ENCODE measurements at regions not wholly inside any gene's neighbourhood (a gene's known extent, or its start where the extent isn't known, plus 50 kb on each side); places are given as distances from the start of the nearest gene placed in this dataset.

DNA sequence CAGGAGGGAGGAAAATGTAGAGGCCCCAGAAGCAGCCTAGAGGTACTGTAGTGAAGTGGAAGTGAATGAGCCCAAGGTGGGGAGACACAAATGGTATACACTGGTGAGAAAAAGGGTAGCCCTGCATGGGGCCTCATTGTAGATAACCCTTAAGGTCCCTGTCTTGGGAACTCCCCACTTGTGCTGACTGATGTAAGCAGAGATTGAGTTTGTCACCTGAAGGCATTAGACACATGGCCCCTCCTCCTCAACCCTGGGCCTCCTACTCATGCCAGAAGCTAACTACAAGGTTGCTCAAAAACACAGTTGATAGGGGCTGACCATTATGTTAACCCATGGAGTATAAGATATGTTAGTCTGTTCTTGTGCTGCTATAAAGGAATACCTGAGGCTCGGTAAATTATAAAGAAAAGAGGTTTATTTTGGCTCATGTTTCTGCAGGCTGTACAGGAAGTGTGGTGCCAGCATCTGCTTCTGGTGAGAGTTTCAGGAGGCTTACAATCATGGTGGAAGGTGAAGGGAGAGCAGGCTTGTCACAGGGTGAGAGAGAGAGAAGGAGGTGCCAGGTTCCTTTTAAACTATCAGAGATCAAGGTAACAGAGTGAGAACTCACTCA is 84.6 kb upstream of the RNU6-1 start:
- Histone ChIP-seq H3K9me2 (replicated peaks; ENCODE audit: insufficient read depth, low read length) (no peaks in the 10 kb centered on the region), H3F3A (ENCODE audit: insufficient read depth, low read length) (no peaks in the 10 kb centered on the region), H3K36me3 (replicated peaks; ENCODE audit: insufficient read depth, low read length) (no peaks in the 10 kb centered on the region), H3K79me2 (ENCODE audit: low read length) (no peaks in the 10 kb centered on the region), H3K4me3 (ENCODE audit: low read length) (no peak overlapping the region), H3K9me3 (replicated peaks; ENCODE audit: insufficient read depth, low read length) (no peaks in the 10 kb centered on the region), H3K4me2 (ENCODE audit: low read depth, low read length) (no peak overlapping the region), H2AFZ (ENCODE audit: low read length) (no peak overlapping the region), H3K4me1 (ENCODE audit: low read length) (no peaks in the 10 kb centered on the region), H3K9ac (ENCODE audit: low read length) (no peak overlapping the region), H4K20me1 (ENCODE audit: insufficient read depth, low read length) (no peaks in the 10 kb centered on the region), H3K27me3 (replicated peaks; ENCODE audit: insufficient read depth, low read length) (no peaks in the 10 kb centered on the region), H3K27ac (ENCODE audit: low read length) (no peak overlapping the region)
- DNase-seq, result no peak
- no peak for TF ChIP-seq EZH2 (optimal IDR thresholded peaks at IDR 0.05; ENCODE audit: low read depth, low read length)
- TF ChIP-seq, protein P1, sequence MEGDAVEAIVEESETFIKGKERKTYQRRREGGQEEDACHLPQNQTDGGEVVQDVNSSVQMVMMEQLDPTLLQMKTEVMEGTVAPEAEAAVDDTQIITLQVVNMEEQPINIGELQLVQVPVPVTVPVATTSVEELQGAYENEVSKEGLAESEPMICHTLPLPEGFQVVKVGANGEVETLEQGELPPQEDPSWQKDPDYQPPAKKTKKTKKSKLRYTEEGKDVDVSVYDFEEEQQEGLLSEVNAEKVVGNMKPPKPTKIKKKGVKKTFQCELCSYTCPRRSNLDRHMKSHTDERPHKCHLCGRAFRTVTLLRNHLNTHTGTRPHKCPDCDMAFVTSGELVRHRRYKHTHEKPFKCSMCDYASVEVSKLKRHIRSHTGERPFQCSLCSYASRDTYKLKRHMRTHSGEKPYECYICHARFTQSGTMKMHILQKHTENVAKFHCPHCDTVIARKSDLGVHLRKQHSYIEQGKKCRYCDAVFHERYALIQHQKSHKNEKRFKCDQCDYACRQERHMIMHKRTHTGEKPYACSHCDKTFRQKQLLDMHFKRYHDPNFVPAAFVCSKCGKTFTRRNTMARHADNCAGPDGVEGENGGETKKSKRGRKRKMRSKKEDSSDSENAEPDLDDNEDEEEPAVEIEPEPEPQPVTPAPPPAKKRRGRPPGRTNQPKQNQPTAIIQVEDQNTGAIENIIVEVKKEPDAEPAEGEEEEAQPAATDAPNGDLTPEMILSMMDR (IDR thresholded peaks at IDR 0.05; ENCODE audit: low read length), result no peak
- no peak for TF ChIP-seq EZH2phosphoT487 (IDR thresholded peaks at IDR 0.05; ENCODE audit: low read length)

DNA sequence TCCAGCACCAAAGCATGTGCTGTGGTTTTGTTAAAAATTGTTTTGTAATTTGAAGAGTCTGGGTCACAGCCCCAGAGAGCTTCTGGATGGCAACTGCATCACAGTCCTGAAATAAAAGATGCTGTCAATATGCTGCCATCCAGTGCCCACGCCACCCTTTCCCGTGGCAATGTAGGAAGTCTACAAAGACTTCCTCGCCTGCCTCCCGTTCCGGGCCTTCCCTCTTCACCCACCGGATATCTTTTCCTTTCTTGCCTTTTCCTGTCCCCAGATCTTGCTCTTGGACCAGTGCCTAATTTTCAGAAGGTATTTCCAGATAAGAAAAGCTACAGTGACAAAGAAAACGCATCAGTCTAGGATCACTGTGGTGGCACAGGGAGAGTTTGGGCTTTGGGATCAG is 85.3 kb upstream of the RNU6-1 start:
- no peak overlapping the region for H3K4me3 ChIP-seq (ENCODE audit: low read length)
- H3K79me2 ChIP-seq (ENCODE audit: low read length), result no peaks in the 10 kb centered on the region
- H3K4me2 ChIP-seq (ENCODE audit: low read depth, low read length), result no peak overlapping the region
- H3K27ac ChIP-seq (ENCODE audit: low read length), result no peak overlapping the region
- H2AFZ ChIP-seq (ENCODE audit: low read length), result no peak overlapping the region
- no peak overlapping the region for H3K9ac ChIP-seq (ENCODE audit: low read length)
- TF ChIP-seq EZH2 (optimal IDR thresholded peaks at IDR 0.05; ENCODE audit: low read depth, low read length) (no peak), EZH2phosphoT487 (IDR thresholded peaks at IDR 0.05; ENCODE audit: low read length) (no peak)
- TF ChIP-seq, protein P1 (IDR thresholded peaks at IDR 0.05; ENCODE audit: low read length), result no peak
- no peaks in the 10 kb centered on the region for H3K9me2 ChIP-seq (replicated peaks; ENCODE audit: insufficient read depth, low read length)
- no peak for DNase-seq
- no peaks in the 10 kb centered on the region for H3K27me3 ChIP-seq (replicated peaks; ENCODE audit: insufficient read depth, low read length)
- no peaks in the 10 kb centered on the region for H3F3A ChIP-seq (ENCODE audit: insufficient read depth, low read length)
- no peaks in the 10 kb centered on the region for H3K4me1 ChIP-seq (ENCODE audit: low read length)
- H3K9me3 ChIP-seq (replicated peaks; ENCODE audit: insufficient read depth, low read length), result no peaks in the 10 kb centered on the region
- no peaks in the 10 kb centered on the region for H3K36me3 ChIP-seq (replicated peaks; ENCODE audit: insufficient read depth, low read length)
- no peaks in the 10 kb centered on the region for H4K20me1 ChIP-seq (ENCODE audit: insufficient read depth, low read length)

DNA sequence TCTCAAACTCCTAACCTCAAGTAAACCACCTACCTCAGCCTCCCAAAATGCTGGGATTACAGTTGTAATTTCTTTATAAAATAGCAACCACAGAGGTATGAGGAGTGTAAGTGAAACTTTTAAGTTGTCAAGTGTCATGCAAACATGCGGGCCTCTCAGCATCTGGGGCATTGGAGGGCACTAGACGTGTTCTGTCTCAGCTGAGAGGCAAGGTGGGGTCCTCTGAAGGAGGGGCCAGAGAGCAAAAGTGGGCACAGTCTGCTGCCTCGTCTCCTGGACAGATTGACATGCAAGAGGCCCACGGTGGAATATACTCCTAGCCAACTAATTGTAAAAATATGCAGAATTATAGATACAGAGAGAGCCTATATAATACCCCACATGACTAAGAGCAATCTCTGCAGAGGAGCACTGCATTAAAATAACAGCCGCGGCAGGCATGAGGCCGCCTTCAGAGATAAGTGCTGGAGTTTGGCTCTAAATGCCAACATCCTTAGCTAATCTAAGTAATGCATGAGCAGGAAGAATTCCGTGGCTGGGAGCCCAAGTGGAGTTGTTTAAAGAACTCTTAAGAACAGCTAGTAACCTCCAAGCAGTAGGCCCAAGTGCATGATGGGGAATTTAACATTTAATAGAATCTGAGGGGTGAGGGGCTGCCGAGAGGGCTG is 87.8 kb upstream of the RNU6-1 start:
- Histone ChIP-seq H3K79me2 (ENCODE audit: low read length) (no peaks in the 10 kb centered on the region), H3K27ac (ENCODE audit: low read length) (no peak overlapping the region), H4K20me1 (ENCODE audit: insufficient read depth, low read length) (no peaks in the 10 kb centered on the region), H2AFZ (ENCODE audit: low read length) (no peak overlapping the region), H3K4me1 (ENCODE audit: low read length) (no peaks in the 10 kb centered on the region), H3K27me3 (replicated peaks; ENCODE audit: insufficient read depth, low read length) (no peaks in the 10 kb centered on the region), H3K9me3 (replicated peaks; ENCODE audit: insufficient read depth, low read length) (no peaks in the 10 kb centered on the region), H3K4me2 (ENCODE audit: low read depth, low read length) (no peak overlapping the region), H3K9ac (ENCODE audit: low read length) (no peak overlapping the region), H3F3A (ENCODE audit: insufficient read depth, low read length) (no peaks in the 10 kb centered on the region), H3K9me2 (replicated peaks; ENCODE audit: insufficient read depth, low read length) (no peaks in the 10 kb centered on the region), H3K36me3 (replicated peaks; ENCODE audit: insufficient read depth, low read length) (no peaks in the 10 kb centered on the region), H3K4me3 (ENCODE audit: low read length) (no peak overlapping the region)
- TF ChIP-seq, protein P1 (IDR thresholded peaks at IDR 0.05; ENCODE audit: low read length), result no peak
- no peak for TF ChIP-seq EZH2 (optimal IDR thresholded peaks at IDR 0.05; ENCODE audit: low read depth, low read length)
- no peak for TF ChIP-seq EZH2phosphoT487 (IDR thresholded peaks at IDR 0.05; ENCODE audit: low read length)
- no peak for DNase-seq

Data from MM.1S (cell line).